SU-DHL-6 (cell line): ENCODE measurements at regions not wholly inside any gene's neighbourhood (a gene's known extent, or its start where the extent isn't known, plus 50 kb on each side); places are given as distances from the start of the nearest gene placed in this dataset.

Source experiments
- CTCF ChIP-seq: fragments of 200-600 bp; sonication (generic); IDR thresholded peaks from one replicate; pipeline ENCODE4 v1.5.1; 2017; ENCODE audit warnings: antibody characterized with exemption, mild to moderate bottlenecking, low read length, moderate library complexity; ENCODE audit not compliant: insufficient read depth, poor library complexity, severe bottlenecking
- EZH2phosphoT487 ChIP-seq: fragments of 200-600 bp; sonication (generic), shearing (Covaris generic); conservative IDR thresholded peaks from 2 replicates; pipeline ENCODE4 v1.6.1; 2018; ENCODE audit warnings: mild to moderate bottlenecking, antibody characterized with exemption, low read length, moderate library complexity, mixed read lengths

GRCh38 chr17:27206447-27206846 lies 87.5 kb upstream of the WSB1 start:
- TF ChIP-seq EZH2phosphoT487 (no peak), CTCF (peak; percentile 54)
